Esophagus squamous epithelium (tissue), 5 donors: ENCODE measurements at regions not wholly inside any gene's neighbourhood (a gene's known extent, or its start where the extent isn't known, plus 50 kb on each side); places are given as distances from the start of the nearest gene placed in this dataset.

Experiments
- DNase-seq: peaks from one replicate; lab custom pipeline; 2025; lab: John Stamatoyannopoulos, UW
- H3K27ac ChIP-seq, 4 donors: fragments of 200-600 bp; sonication (generic); one replicate each; pipeline ENCODE4 v1.5.1; 2016 to 2019; ENCODE audit warnings: mild to moderate bottlenecking in 1 of 4
- H3K27me3 ChIP-seq, 4 donors: fragments of 200-600 bp; sonication (generic); 1 replicate in 3 of 4; 2 replicates in 1 of 4; pipeline versions ENCODE4 v1.5.1 to v1.6.0; 2017 to 2021; ENCODE audit warnings: antibody characterized with exemption in 1 of 4
- H3K36me3 ChIP-seq, 3 donors: fragments of 200-600 bp; sonication (generic); one replicate each; pipeline ENCODE4 v1.5.1; 2016 to 2019
- H3K4me1 ChIP-seq, 3 donors: fragments of 200-600 bp; sonication (generic); one replicate each; pipeline ENCODE4 v1.5.1; 2017 to 2019
- H3K4me3 ChIP-seq, 4 donors: fragments of 200-600 bp; sonication (generic); 1 replicate in 3 of 4; 2 replicates in 1 of 4; pipeline ENCODE4 v1.5.1; 2016 to 2019; ENCODE audit warnings: mild to moderate bottlenecking in 2 of 4, moderate library complexity in 1 of 4
- H3K9me3 ChIP-seq, 3 donors: fragments of 200-600 bp; sonication (generic); one replicate each; pipeline ENCODE4 v1.5.1; 2016 to 2019
- CTCF ChIP-seq, 6 experiments: fragments of 450-650 bp in 4 of 6; fragments of 200-600 bp in 2 of 6; sonication (generic) in 2 of 6; IDR thresholded peaks; one replicate each; pipeline ENCODE4 v1.5.1; 2016 to 2019; ENCODE audit warnings: antibody characterized with exemption in 6 of 6, mild to moderate bottlenecking in 4 of 6, moderate library complexity in 4 of 6
- POLR2A ChIP-seq, 4 donors: fragments of 450-650 bp; IDR thresholded peaks; one replicate each; pipeline ENCODE4 v1.6.1; 2017; ENCODE audit warnings: antibody characterized with exemption in 4 of 4, mild to moderate bottlenecking in 4 of 4, moderate library complexity in 3 of 4
- WGBS, 2 donors: methylation state at CpG; one replicate each; pipeline ENCODE4 v1.1.5; 2018; 5-methylcytosine and 5-hydroxymethylcytosine counted together
- intact Hi-C: fragments of 100-400 bp; cut with DNase I; formaldehyde crosslinking; loops from one replicate; pipeline ENCODE4 v1.15.0; 2022
- donor health status: DM: yes; HTN: yes; CAD: no.

- H3K27ac ChIP-seq = no peak overlapping the region
- 79 to 81% methylated on average over 6 of the region's 6 CpGs for WGBS, 2 donors
- H3K27me3 ChIP-seq = no peaks in the 10 kb centered on the region
- no peak overlapping the region for H3K4me3 ChIP-seq
- H3K9me3 ChIP-seq = no peaks in the 10 kb centered on the region
- H3K36me3 ChIP-seq = no peaks in the 10 kb centered on the region
- DNase-seq = no peak
- no peaks in the 10 kb centered on the region for H3K4me1 ChIP-seq
- intact Hi-C loops = no loop called here
- TF ChIP-seq POLR2A (IDR thresholded peaks at IDR 0.05) = no peak
Measured at GRCh38 chr4:180817529-180817928, 1425.7 kb upstream of the TENM3 start.

GRCh38 chr4:180823108-180823507 lies 1420.1 kb upstream of the TENM3 start:
- H3K9me3 ChIP-seq = no peaks in the 10 kb centered on the region

GRCh38 chr4:180827232-180828009 lies 1415.8 kb upstream of the TENM3 start:
- DNase-seq = no peak
- TF ChIP-seq POLR2A (IDR thresholded peaks at IDR 0.05) = no peak
- no peak for TF ChIP-seq CTCF (IDR thresholded peaks at IDR 0.05)
- no peak overlapping the region for H3K27ac ChIP-seq
- peak overlapping the region in 3 of 4 donors; percentile 9 to 58 (median 27) for H3K4me3 ChIP-seq
- no peaks in the 10 kb centered on the region for H3K27me3 ChIP-seq
- no peaks in the 10 kb centered on the region for H3K9me3 ChIP-seq
- peaks cover 0 to 14% (median 6%) of the 10 kb centered on the region in 3 donors for H3K4me1 ChIP-seq
- intact Hi-C loops = no loop called here
- 43 to 49% methylated on average over 7 of the region's 7 CpGs for WGBS, 2 donors
- no peaks in the 10 kb centered on the region for H3K36me3 ChIP-seq

More at GRCh38 chr4:180823108-180823507, 1420.1 kb upstream of the TENM3 start:
- TF ChIP-seq POLR2A (IDR thresholded peaks at IDR 0.05) = no peak
- TF ChIP-seq CTCF (IDR thresholded peaks at IDR 0.05) = no peak
- Histone ChIP-seq H3K4me1 (peaks cover 0 to 12% (median 6%) of the 10 kb centered on the region in 3 donors), H3K27ac (no peak overlapping the region), H3K4me3 (no peak overlapping the region), H3K27me3 (no peaks in the 10 kb centered on the region), H3K36me3 (no peaks in the 10 kb centered on the region)
- no peak for DNase-seq
- WGBS, 2 donors = 26 to 31% methylated on average over 1 of the region's 2 CpGs
- intact Hi-C loops = no loop called here

GRCh38 chr4:180828455-180829018 lies 1414.7 kb upstream of the TENM3 start:
- DNase-seq = no peak
- WGBS, 2 donors = 4 to 5% methylated on average over 2 of the region's 2 CpGs
- TF ChIP-seq POLR2A (IDR thresholded peaks at IDR 0.05) (no peak), CTCF (IDR thresholded peaks at IDR 0.05) (peak; percentile 16 to 76 (median 56))
- no peak overlapping the region for H3K27ac ChIP-seq
- no peaks in the 10 kb centered on the region for H3K36me3 ChIP-seq
- no peak overlapping the region for H3K4me3 ChIP-seq
- no peaks in the 10 kb centered on the region for H3K27me3 ChIP-seq
- H3K9me3 ChIP-seq = no peaks in the 10 kb centered on the region
- intact Hi-C loops = no loop called here
- H3K4me1 ChIP-seq = peaks cover 0 to 14% (median 6%) of the 10 kb centered on the region in 3 donors

- no peaks in the 10 kb centered on the region for H3K36me3 ChIP-seq
- H3K4me1 ChIP-seq = peaks cover 0 to 13% (median 6%) of the 10 kb centered on the region in 3 donors
- H3K27ac ChIP-seq = no peak overlapping the region
- no peaks in the 10 kb centered on the region for H3K9me3 ChIP-seq
- TF ChIP-seq POLR2A (IDR thresholded peaks at IDR 0.05) = no peak
- TF ChIP-seq CTCF (IDR thresholded peaks at IDR 0.05) = no peak
- intact Hi-C loops = no loop called here
- WGBS, 2 donors = 43 to 52% methylated on average over 3 of the region's 3 CpGs
- H3K4me3 ChIP-seq = no peak overlapping the region
- no peaks in the 10 kb centered on the region for H3K27me3 ChIP-seq
- DNase-seq = no peak
Measured at GRCh38 chr4:180832073-180832472, 1411.1 kb upstream of the TENM3 start.
